ENCODE measurements at regions not wholly inside any gene's neighbourhood (a gene's known extent, or its start where the extent isn't known, plus 50 kb on each side); places are given as distances from the start of the nearest gene placed in this dataset.

DNA sequence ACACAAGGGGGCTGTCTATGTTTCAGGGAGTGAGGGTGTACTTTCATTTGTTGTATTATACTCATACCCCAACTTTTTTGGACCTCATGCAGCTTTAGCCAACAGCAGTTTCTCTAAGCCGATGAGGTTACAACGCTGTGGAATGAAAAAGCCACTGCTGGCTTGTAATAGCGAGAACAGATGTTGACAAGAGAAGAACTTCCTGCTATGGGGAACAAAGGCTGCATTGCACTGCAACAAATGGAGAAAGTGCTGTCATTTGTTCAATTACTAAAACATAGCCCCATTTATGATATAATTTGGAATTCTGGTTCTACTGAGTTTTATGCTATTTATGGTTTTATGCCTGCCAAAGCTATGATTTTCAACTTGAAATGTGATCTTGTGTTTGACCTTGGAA, 104.2 kb upstream of the TMEM72 start:
- TF ChIP-seq POLR2A (IDR thresholded peaks at IDR 0.05; ENCODE audit: low read depth, low read length) (no peak), POLR2AphosphoS5 (IDR thresholded peaks at IDR 0.05; ENCODE audit: low read depth, low read length) (no peak), TAF1 (IDR thresholded peaks at IDR 0.05; ENCODE audit: borderline replicate concordance, low read depth, low read length) (no peak)
